GM23338 (cell line): ENCODE measurements at regions not wholly inside any gene's neighbourhood (a gene's known extent, or its start where the extent isn't known, plus 50 kb on each side); places are given as distances from the start of the nearest gene placed in this dataset.

Source experiments
- ATAC-seq: fragments of 200-7000 bp; cut with Tn5 transposase; 3 replicates; pipeline ENCODE4 v1.9.1; 2020
- DNase-seq: peaks from one replicate; pipeline ENCODE4 v3.0.0-alpha.2; 2015; ENCODE audit warnings: low spot score
- H2AFZ ChIP-seq: fragments of 200-600 bp; sonication (generic); 2 replicates; pipeline ENCODE4 v1.8.0; 2016; ENCODE audit warnings: antibody characterized with exemption, mild to moderate bottlenecking, moderate library complexity
- H3F3A ChIP-seq: fragments of 200-600 bp; sonication (generic); replicated peaks from 2 replicates; pipeline ENCODE4 v1.8.0; 2017; ENCODE audit warnings: antibody characterized with exemption, mixed run types, low read depth
- H3K27ac ChIP-seq: fragments of 200-600 bp; sonication (generic); 2 replicates; pipeline ENCODE4 v1.6.1; 2016; ENCODE audit warnings: low read depth
- H3K27me3 ChIP-seq: fragments of 200-600 bp; sonication (generic); 2 replicates; pipeline ENCODE4 v1.8.0; 2016; ENCODE audit warnings: mild to moderate bottlenecking, mixed run types, moderate library complexity; ENCODE audit not compliant: insufficient read depth
- H3K36me3 ChIP-seq: fragments of 200-600 bp; sonication (generic); 2 replicates; pipeline ENCODE4 v1.8.0; 2016; ENCODE audit warnings: mild to moderate bottlenecking; ENCODE audit not compliant: insufficient read depth
- H3K4me1 ChIP-seq: fragments of 200-600 bp; sonication (generic); 2 replicates; pipeline ENCODE4 v1.8.0; 2016; ENCODE audit warnings: mild to moderate bottlenecking, moderate library complexity; ENCODE audit not compliant: insufficient read depth
- H3K4me2 ChIP-seq: fragments of 200-600 bp; sonication (generic); 2 replicates; pipeline ENCODE4 v1.7.1; 2017; ENCODE audit warnings: mixed run types
- H3K4me3 ChIP-seq: fragments of 200-600 bp; sonication (generic); 2 replicates; pipeline ENCODE4 v1.6.1; 2016; ENCODE audit warnings: mixed run types
- H3K79me2 ChIP-seq: fragments of 200-600 bp; sonication (generic); replicated peaks from 2 replicates; pipeline ENCODE4 v1.8.0; 2017; ENCODE audit warnings: mild to moderate bottlenecking; ENCODE audit not compliant: insufficient read depth
- H3K9me2 ChIP-seq: fragments of 200-600 bp; sonication (generic); 2 replicates; pipeline ENCODE4 v1.8.0; 2017; ENCODE audit not compliant: insufficient read depth
- H4K20me1 ChIP-seq: fragments of 200-600 bp; sonication (generic); replicated peaks from 2 replicates; pipeline ENCODE4 v1.8.0; 2017; ENCODE audit warnings: mild to moderate bottlenecking; ENCODE audit not compliant: insufficient read depth
- H3K27ac Mint-ChIP-seq: 2 replicates; pipeline ENCODE4 v1.8.0; 2020; ENCODE audit warnings: inconsistent platforms, mild to moderate bottlenecking, moderate library complexity, mixed read lengths
- H3K27me3 Mint-ChIP-seq: 3 replicates; pipeline ENCODE4 v1.8.0; 2022; ENCODE audit warnings: low read depth, mild to moderate bottlenecking, moderate library complexity, mixed read lengths, inconsistent platforms; ENCODE audit not compliant: insufficient read depth, poor library complexity
- H3K36me3 Mint-ChIP-seq: 3 replicates; pipeline ENCODE4 v1.8.0; 2021; ENCODE audit warnings: low read depth, mild to moderate bottlenecking, inconsistent platforms, moderate library complexity, mixed read lengths
- H3K4me1 Mint-ChIP-seq: 3 replicates; pipeline ENCODE4 v1.8.0; 2020; ENCODE audit warnings: mild to moderate bottlenecking, inconsistent platforms, mixed read lengths
- H3K4me3 Mint-ChIP-seq: 3 replicates; pipeline ENCODE4 v1.8.0; 2021; ENCODE audit warnings: moderate library complexity, mild to moderate bottlenecking, inconsistent platforms, mixed read lengths
- H3K9me3 Mint-ChIP-seq: 3 replicates; pipeline ENCODE4 v1.8.0; 2020; ENCODE audit warnings: moderate library complexity, mild to moderate bottlenecking, inconsistent platforms, mixed read lengths
- EZH2 ChIP-seq: fragments of 200-600 bp; sonication (generic); IDR thresholded peaks from one replicate; pipeline ENCODE4 v1.8.0; 2017; ENCODE audit warnings: antibody characterized with exemption, mild to moderate bottlenecking, low read depth; ENCODE audit not compliant: unreplicated experiment
- EZH2phosphoT487 ChIP-seq: fragments of 200-600 bp; sonication (generic); IDR thresholded peaks from one replicate; pipeline ENCODE4 v1.8.1; 2018; ENCODE audit warnings: antibody characterized with exemption; ENCODE audit not compliant: unreplicated experiment
- JUNB ChIP-seq: IDR thresholded peaks from one replicate; pipeline ENCODE4 v1.6.1; 2016; ENCODE audit warnings: antibody characterized with exemption; ENCODE audit not compliant: unreplicated experiment
- NANOG ChIP-seq: IDR thresholded peaks from 2 replicates; pipeline ENCODE4 v1.6.1; 2016; ENCODE audit warnings: antibody characterized with exemption, borderline replicate concordance
- ZNF331 ChIP-seq: fragments of 250-450 bp; sonication (Bioruptor Pico); IDR thresholded peaks from 2 replicates; pipeline ENCODE4 v1.5.0; 2020; ENCODE audit warnings: low read depth, mild to moderate bottlenecking, moderate library complexity
- TF ChIP-seq, protein P1 (sequence below): fragments of 250-450 bp; sonication (Bioruptor Pico); IDR thresholded peaks from 2 replicates; pipeline ENCODE4 v1.5.0; 2020; ENCODE audit warnings: mild to moderate bottlenecking, moderate library complexity

DNA sequence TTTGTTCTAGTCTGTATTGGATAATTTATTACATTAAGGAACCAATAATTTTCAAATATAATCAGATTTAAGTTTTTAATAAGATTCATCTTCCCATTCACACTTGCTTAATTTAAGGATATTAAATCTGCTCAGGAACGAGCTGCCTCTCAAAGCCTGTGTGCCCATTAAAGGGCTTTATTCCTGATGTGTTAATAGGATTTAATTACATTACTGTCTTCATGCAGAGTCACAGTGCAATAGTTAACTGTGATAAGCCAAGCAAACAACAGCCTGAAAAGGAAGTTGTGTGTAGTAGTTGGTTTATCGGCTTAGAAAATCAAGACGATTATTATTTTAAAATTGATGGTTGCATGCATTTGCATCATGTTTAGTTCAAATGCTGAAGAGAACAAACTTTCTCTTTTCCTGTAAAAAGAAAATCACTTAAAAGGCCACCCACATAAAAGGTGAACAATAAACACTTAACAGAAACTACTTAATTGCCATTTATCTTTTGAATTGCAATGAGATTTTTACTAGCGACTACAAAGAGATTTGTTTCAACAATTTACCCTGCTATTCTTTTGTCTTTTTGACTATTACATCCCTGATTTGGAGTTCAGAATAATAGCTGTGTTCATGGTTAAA, 174.6 kb downstream of the RWDD3 start:
- peak; percentile 86 for TF ChIP-seq NANOG
- TF ChIP-seq, protein P1, sequence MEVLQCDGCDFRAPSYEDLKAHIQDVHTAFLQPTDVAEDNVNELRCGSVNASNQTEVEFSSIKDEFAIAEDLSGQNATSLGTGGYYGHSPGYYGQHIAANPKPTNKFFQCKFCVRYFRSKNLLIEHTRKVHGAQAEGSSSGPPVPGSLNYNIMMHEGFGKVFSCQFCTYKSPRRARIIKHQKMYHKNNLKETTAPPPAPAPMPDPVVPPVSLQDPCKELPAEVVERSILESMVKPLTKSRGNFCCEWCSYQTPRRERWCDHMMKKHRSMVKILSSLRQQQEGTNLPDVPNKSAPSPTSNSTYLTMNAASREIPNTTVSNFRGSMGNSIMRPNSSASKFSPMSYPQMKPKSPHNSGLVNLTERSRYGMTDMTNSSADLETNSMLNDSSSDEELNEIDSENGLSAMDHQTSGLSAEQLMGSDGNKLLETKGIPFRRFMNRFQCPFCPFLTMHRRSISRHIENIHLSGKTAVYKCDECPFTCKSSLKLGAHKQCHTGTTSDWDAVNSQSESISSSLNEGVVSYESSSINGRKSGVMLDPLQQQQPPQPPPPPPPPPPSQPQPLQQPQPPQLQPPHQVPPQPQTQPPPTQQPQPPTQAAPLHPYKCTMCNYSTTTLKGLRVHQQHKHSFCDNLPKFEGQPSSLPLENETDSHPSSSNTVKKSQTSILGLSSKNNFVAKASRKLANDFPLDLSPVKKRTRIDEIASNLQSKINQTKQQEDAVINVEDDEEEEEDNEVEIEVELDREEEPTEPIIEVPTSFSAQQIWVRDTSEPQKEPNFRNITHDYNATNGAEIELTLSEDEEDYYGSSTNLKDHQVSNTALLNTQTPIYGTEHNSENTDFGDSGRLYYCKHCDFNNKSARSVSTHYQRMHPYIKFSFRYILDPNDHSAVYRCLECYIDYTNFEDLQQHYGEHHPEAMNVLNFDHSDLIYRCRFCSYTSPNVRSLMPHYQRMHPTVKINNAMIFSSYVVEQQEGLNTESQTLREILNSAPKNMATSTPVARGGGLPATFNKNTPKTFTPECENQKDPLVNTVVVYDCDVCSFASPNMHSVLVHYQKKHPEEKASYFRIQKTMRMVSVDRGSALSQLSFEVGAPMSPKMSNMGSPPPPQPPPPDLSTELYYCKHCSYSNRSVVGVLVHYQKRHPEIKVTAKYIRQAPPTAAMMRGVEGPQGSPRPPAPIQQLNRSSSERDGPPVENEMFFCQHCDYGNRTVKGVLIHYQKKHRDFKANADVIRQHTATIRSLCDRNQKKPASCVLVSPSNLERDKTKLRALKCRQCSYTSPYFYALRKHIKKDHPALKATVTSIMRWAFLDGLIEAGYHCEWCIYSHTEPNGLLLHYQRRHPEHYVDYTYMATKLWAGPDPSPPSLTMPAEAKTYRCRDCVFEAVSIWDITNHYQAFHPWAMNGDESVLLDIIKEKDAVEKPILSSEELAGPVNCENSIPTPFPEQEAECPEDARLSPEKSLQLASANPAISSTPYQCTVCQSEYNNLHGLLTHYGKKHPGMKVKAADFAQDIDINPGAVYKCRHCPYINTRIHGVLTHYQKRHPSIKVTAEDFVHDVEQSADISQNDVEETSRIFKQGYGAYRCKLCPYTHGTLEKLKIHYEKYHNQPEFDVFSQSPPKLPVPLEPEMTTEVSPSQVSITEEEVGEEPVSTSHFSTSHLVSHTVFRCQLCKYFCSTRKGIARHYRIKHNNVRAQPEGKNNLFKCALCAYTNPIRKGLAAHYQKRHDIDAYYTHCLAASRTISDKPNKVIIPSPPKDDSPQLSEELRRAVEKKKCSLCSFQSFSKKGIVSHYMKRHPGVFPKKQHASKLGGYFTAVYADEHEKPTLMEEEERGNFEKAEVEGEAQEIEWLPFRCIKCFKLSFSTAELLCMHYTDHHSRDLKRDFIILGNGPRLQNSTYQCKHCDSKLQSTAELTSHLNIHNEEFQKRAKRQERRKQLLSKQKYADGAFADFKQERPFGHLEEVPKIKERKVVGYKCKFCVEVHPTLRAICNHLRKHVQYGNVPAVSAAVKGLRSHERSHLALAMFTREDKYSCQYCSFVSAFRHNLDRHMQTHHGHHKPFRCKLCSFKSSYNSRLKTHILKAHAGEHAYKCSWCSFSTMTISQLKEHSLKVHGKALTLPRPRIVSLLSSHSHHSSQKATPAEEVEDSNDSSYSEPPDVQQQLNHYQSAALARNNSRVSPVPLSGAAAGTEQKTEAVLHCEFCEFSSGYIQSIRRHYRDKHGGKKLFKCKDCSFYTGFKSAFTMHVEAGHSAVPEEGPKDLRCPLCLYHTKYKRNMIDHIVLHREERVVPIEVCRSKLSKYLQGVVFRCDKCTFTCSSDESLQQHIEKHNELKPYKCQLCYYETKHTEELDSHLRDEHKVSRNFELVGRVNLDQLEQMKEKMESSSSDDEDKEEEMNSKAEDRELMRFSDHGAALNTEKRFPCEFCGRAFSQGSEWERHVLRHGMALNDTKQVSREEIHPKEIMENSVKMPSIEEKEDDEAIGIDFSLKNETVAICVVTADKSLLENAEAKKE: no peak
- Histone ChIP-seq H3K4me3 (0 out of 2 replicates have a peak overlapping the region, but pooled peaks have one; percentile 1), H3K27ac (peak overlapping the region; percentile 92), H2AFZ (no peak overlapping the region), H3K27me3 (no peaks in the 10 kb centered on the region), H3K4me1 (peaks cover 39% of the 10 kb centered on the region), H3K9me2 (peaks cover 14% of the 10 kb centered on the region; the same call in 1 of the 2 replicates), H4K20me1 (no peaks in the 10 kb centered on the region), H3K4me2 (peak overlapping the region; percentile 7), H3K79me2 (no peaks in the 10 kb centered on the region), H3K36me3 (0 out of 2 replicates have a peak, but pooled peaks cover 9% of the 10 kb centered on the region), H3F3A (no peaks in the 10 kb centered on the region)
- H3K4me3 Mint-ChIP-seq: no peak overlapping the region
- peaks cover 18% of the 10 kb centered on the region for H3K36me3 Mint-ChIP-seq
- H3K27me3 Mint-ChIP-seq: peaks cover 1% of the 10 kb centered on the region
- H3K4me1 Mint-ChIP-seq: peaks cover 48% of the 10 kb centered on the region
- ATAC-seq (peak; percentile 40), DNase-seq (peak; percentile 18)
- peak overlapping the region; percentile 96 for H3K27ac Mint-ChIP-seq
- peaks cover 21% of the 10 kb centered on the region for H3K9me3 Mint-ChIP-seq

GRCh38 chr1:95409276-95409675, 175.3 kb downstream of the RWDD3 start:
- H3K9me3 Mint-ChIP-seq: peaks cover 15% of the 10 kb centered on the region
- no peak overlapping the region for H3K4me3 ChIP-seq
- 0 out of 2 replicates have a peak, but pooled peaks cover 4% of the 10 kb centered on the region for H3K36me3 ChIP-seq
- TF ChIP-seq JUNB: no peak
- no peak for TF ChIP-seq EZH2phosphoT487
- no peak for TF ChIP-seq ZNF331
- TF ChIP-seq EZH2: no peak
- H3K4me1 Mint-ChIP-seq: peaks cover 48% of the 10 kb centered on the region
- peaks cover 39% of the 10 kb centered on the region for H3K4me1 ChIP-seq
- peaks cover 1% of the 10 kb centered on the region for H3K27me3 Mint-ChIP-seq
- H3F3A ChIP-seq: no peaks in the 10 kb centered on the region
- H3K9me2 ChIP-seq: peaks cover 14% of the 10 kb centered on the region; the same call in 1 of the 2 replicates
- no peaks in the 10 kb centered on the region for H3K79me2 ChIP-seq
- no peaks in the 10 kb centered on the region for H4K20me1 ChIP-seq
- peak overlapping the region; percentile 7; the same call in 1 of the 2 replicates for H3K4me2 ChIP-seq
- H3K4me3 Mint-ChIP-seq: no peak overlapping the region
- no peaks in the 10 kb centered on the region for H3K27me3 ChIP-seq
- ATAC-seq: no peak
- no peak for DNase-seq
- peak overlapping the region; percentile 92 for H3K27ac ChIP-seq
- H3K36me3 Mint-ChIP-seq: peaks cover 13% of the 10 kb centered on the region
- peak overlapping the region; percentile 96 for H3K27ac Mint-ChIP-seq
- no peak overlapping the region for H2AFZ ChIP-seq
